Lower leg skin (tissue), 3 donors: ENCODE measurements at regions not wholly inside any gene's neighbourhood (a gene's known extent, or its start where the extent isn't known, plus 50 kb on each side); places are given as distances from the start of the nearest gene placed in this dataset.

Source experiments
- CTCF ChIP-seq, 3 donors: fragments of 450-650 bp; IDR thresholded peaks; one replicate each; pipeline ENCODE4 v1.5.1; 2016; ENCODE audit warnings: antibody characterized with exemption in 3 of 3, mild to moderate bottlenecking in 3 of 3, moderate library complexity in 2 of 3
- POLR2A ChIP-seq, 2 donors: fragments of 450-650 bp; IDR thresholded peaks; one replicate each; pipeline ENCODE4 v1.6.1; 2016 to 2017; ENCODE audit warnings: antibody characterized with exemption in 2 of 2, mild to moderate bottlenecking in 1 of 2, moderate library complexity in 1 of 2

- TF ChIP-seq CTCF (IDR thresholded peaks at IDR 0.05), result no peak
- no peak for TF ChIP-seq POLR2A (IDR thresholded peaks at IDR 0.05)
Measured at GRCh38 chr6:154638369-154638768, 94.8 kb upstream of the SCAF8 start.
